HEK293 (cell line): ENCODE measurements at regions not wholly inside any gene's neighbourhood (a gene's known extent, or its start where the extent isn't known, plus 50 kb on each side); places are given as distances from the start of the nearest gene placed in this dataset.

Experiments used
- CTCF ChIA-PET: fragments of 350-600 bp; formaldehyde crosslinking; extraction: SDS; loops from one replicate; lab custom pipeline; 2021; ENCODE audit warnings: antibody characterized with exemption; lab: Yijun Ruan, JAX
- POLR2A ChIA-PET: fragments of 300-600 bp; formaldehyde crosslinking; extraction: SDS; loops from one replicate; lab custom pipeline; 2020; ENCODE audit warnings: antibody characterized with exemption, inconsistent platforms; lab: Yijun Ruan, JAX
- H3K27ac ChIP-seq: fragments of 200-500 bp; sonication (Bioruptor generic); 2 replicates; pipeline ENCODE4 v1.5.1; 2014; ENCODE audit warnings: low read depth, low read length, control low read depth, inconsistent platforms; ENCODE audit errors: extremely low read depth
- H3K36me3 ChIP-seq, 2 experiments: fragments of 200-500 bp in 1 of 2; sonication (Bioruptor generic) in 1 of 2; 1 replicate in 1 of 2; 2 replicates in 1 of 2; pipeline ENCODE4 v1.5.1; 2014 to 2017; ENCODE audit warnings: inconsistent platforms in 2 of 2, low read length in 2 of 2; ENCODE audit not compliant: control insufficient read depth in 2 of 2, insufficient read depth in 1 of 2
- H3K4me1 ChIP-seq: fragments of 200-500 bp; sonication (Bioruptor generic); 2 replicates; pipeline ENCODE4 v1.5.1; 2014; ENCODE audit warnings: mild to moderate bottlenecking, low read length, inconsistent platforms; ENCODE audit not compliant: control insufficient read depth, insufficient read depth
- H3K4me3 ChIP-seq: 2 replicates; pipeline ENCODE4 v1.5.1; 2011; ENCODE audit warnings: low read depth, mild to moderate bottlenecking, control low read depth, low read length, moderate library complexity
- H3K9me3 ChIP-seq: fragments of 200-500 bp; sonication (Bioruptor generic); 2 replicates; pipeline ENCODE4 v1.5.1; 2014; ENCODE audit warnings: low read depth, low read length, inconsistent platforms; ENCODE audit not compliant: control insufficient read depth, insufficient read depth
- ELK4 ChIP-seq: IDR thresholded peaks from 2 replicates; pipeline ENCODE4 v1.6.1; 2011; ENCODE audit warnings: mild to moderate bottlenecking, low read depth, low read length, borderline replicate concordance
- FEZF1 ChIP-seq: fragments of 450-650 bp; formaldehyde crosslinking; IDR thresholded peaks from 2 replicates; pipeline ENCODE4 v1.5.1; 2016; ENCODE audit warnings: missing biosample characterization, missing genetic modification characterization
- KLF1 ChIP-seq: fragments of 450-650 bp; formaldehyde crosslinking; IDR thresholded peaks from 2 replicates; pipeline ENCODE4 v1.5.1; 2016; ENCODE audit warnings: missing biosample characterization, missing genetic modification characterization
- KLF17 ChIP-seq: fragments of 450-650 bp; formaldehyde crosslinking; IDR thresholded peaks from 2 replicates; pipeline ENCODE4 v1.5.1; 2016; ENCODE audit warnings: missing biosample characterization, missing genetic modification characterization
- KLF7 ChIP-seq: fragments of 450-650 bp; formaldehyde crosslinking; IDR thresholded peaks from 2 replicates; pipeline ENCODE4 v1.5.1; 2016; ENCODE audit warnings: missing biosample characterization, missing genetic modification characterization, borderline replicate concordance
- KLF8 ChIP-seq: fragments of 450-650 bp; formaldehyde crosslinking; IDR thresholded peaks from 2 replicates; pipeline ENCODE4 v1.5.1; 2016; ENCODE audit warnings: missing biosample characterization, missing genetic modification characterization
- REPIN1 ChIP-seq: fragments of 450-650 bp; formaldehyde crosslinking; IDR thresholded peaks from 2 replicates; pipeline ENCODE4 v1.5.1; 2017; ENCODE audit warnings: missing biosample characterization, missing genetic modification characterization, low read depth
- ZBTB48 ChIP-seq: fragments of 450-650 bp; formaldehyde crosslinking; IDR thresholded peaks from 2 replicates; pipeline ENCODE4 v1.5.1; 2016; ENCODE audit warnings: missing biosample characterization, missing genetic modification characterization
- ZBTB6 ChIP-seq: fragments of 450-650 bp; formaldehyde crosslinking; IDR thresholded peaks from 2 replicates; pipeline ENCODE4 v1.5.1; 2017; ENCODE audit warnings: missing biosample characterization, missing genetic modification characterization
- ZFHX2 ChIP-seq: fragments of 450-650 bp; formaldehyde crosslinking; conservative IDR thresholded peaks from 2 replicates; pipeline ENCODE4 v1.5.1; 2016; ENCODE audit warnings: missing biosample characterization, missing genetic modification characterization
- ZFP3 ChIP-seq: fragments of 450-650 bp; formaldehyde crosslinking; IDR thresholded peaks from 2 replicates; pipeline ENCODE4 v1.5.1; 2016; ENCODE audit warnings: low read depth, missing biosample characterization, missing genetic modification characterization
- ZFP37 ChIP-seq: fragments of 450-650 bp; formaldehyde crosslinking; IDR thresholded peaks from 2 replicates; pipeline ENCODE4 v1.5.1; 2016; ENCODE audit warnings: missing biosample characterization, missing genetic modification characterization
- ZNF132 ChIP-seq: fragments of 450-650 bp; formaldehyde crosslinking; IDR thresholded peaks from 2 replicates; pipeline ENCODE4 v1.5.1; 2017; ENCODE audit warnings: missing biosample characterization, missing genetic modification characterization, borderline replicate concordance
- ZNF148 ChIP-seq: fragments of 450-650 bp; formaldehyde crosslinking; IDR thresholded peaks from 2 replicates; pipeline ENCODE4 v1.5.0; 2017; ENCODE audit warnings: missing biosample characterization, missing genetic modification characterization, borderline replicate concordance
- ZNF2 ChIP-seq: fragments of 450-650 bp; formaldehyde crosslinking; IDR thresholded peaks from 2 replicates; pipeline ENCODE4 v1.5.1; 2016; ENCODE audit warnings: missing biosample characterization, missing genetic modification characterization
- ZNF214 ChIP-seq: fragments of 450-650 bp; formaldehyde crosslinking; IDR thresholded peaks from 2 replicates; pipeline ENCODE4 v1.5.1; 2017; ENCODE audit warnings: missing biosample characterization, mild to moderate bottlenecking, missing genetic modification characterization, borderline replicate concordance
- ZNF416 ChIP-seq: fragments of 450-650 bp; formaldehyde crosslinking; IDR thresholded peaks from 2 replicates; pipeline ENCODE4 v1.5.1; 2016; ENCODE audit warnings: missing biosample characterization, missing genetic modification characterization
- ZNF558 ChIP-seq: fragments of 450-650 bp; formaldehyde crosslinking; IDR thresholded peaks from 2 replicates; pipeline ENCODE4 v1.5.1; 2016; ENCODE audit warnings: missing biosample characterization, missing genetic modification characterization
- ZNF692 ChIP-seq: fragments of 450-650 bp; formaldehyde crosslinking; IDR thresholded peaks from 2 replicates; pipeline ENCODE4 v1.5.1; 2016; ENCODE audit warnings: missing biosample characterization, missing genetic modification characterization
- ZNF768 ChIP-seq: fragments of 450-650 bp; formaldehyde crosslinking; IDR thresholded peaks from 2 replicates; pipeline ENCODE4 v1.5.1; 2018; ENCODE audit warnings: missing biosample characterization, mild to moderate bottlenecking, missing genetic modification characterization
- ZNF792 ChIP-seq: fragments of 450-650 bp; formaldehyde crosslinking; IDR thresholded peaks from 2 replicates; pipeline ENCODE4 v1.5.1; 2016; ENCODE audit warnings: missing biosample characterization, missing genetic modification characterization
- ZSCAN4 ChIP-seq: fragments of 450-650 bp; formaldehyde crosslinking; IDR thresholded peaks from 2 replicates; pipeline ENCODE4 v1.5.1; 2017; ENCODE audit warnings: missing biosample characterization, missing genetic modification characterization
- ZSCAN5A ChIP-seq: fragments of 450-650 bp; formaldehyde crosslinking; IDR thresholded peaks from 2 replicates; pipeline ENCODE4 v1.5.1; 2016; ENCODE audit warnings: missing biosample characterization, missing genetic modification characterization

GRCh38 chr9:1637401-1637800 lies 377.7 kb upstream of the SMARCA2 start:
- no peaks in the 10 kb centered on the region for H3K4me1 ChIP-seq
- TF ChIP-seq ZFHX2 (tag by site-specific recombination) (no peak), ZBTB48 (tag by site-specific recombination) (no peak), KLF7 (tag by site-specific recombination) (no peak), FEZF1 (tag by site-specific recombination) (no peak), ZNF792 (tag by site-specific recombination) (no peak), KLF17 (no peak), ZNF2 (tag by site-specific recombination) (no peak), ZNF214 (tag by site-specific recombination) (no peak), ZNF768 (tag by site-specific recombination) (no peak), ZNF416 (tag by site-specific recombination) (no peak), ELK4 (no peak)
- CTCF ChIA-PET, result interaction anchor here (1.0 to 1.4 kb wide), 2 partner anchors 33 to 200 kb away, joined by 3 to 5 read pairs; no protein-coding TSS in a partner anchor

GRCh38 chr9:1639166-1639565 lies 376.0 kb upstream of the SMARCA2 start:
- no peaks in the 10 kb centered on the region for H3K36me3 ChIP-seq
- H3K27ac ChIP-seq, result no peak overlapping the region
- H3K9me3 ChIP-seq, result no peaks in the 10 kb centered on the region
- no peaks in the 10 kb centered on the region for H3K4me1 ChIP-seq
- POLR2A ChIA-PET, result no interaction called here
- CTCF ChIA-PET, result interaction anchor here (0.7 kb wide), 1 partner anchor 595 kb away, joined by 3 read pairs; no protein-coding TSS in a partner anchor
- no peak overlapping the region for H3K4me3 ChIP-seq
- TF ChIP-seq ZNF148 (tag by site-specific recombination) (no peak), ZNF558 (tag by site-specific recombination) (no peak), ZFP3 (no peak), KLF1 (tag by site-specific recombination) (no peak), REPIN1 (tag by site-specific recombination) (no peak), ZNF132 (no peak)
- TF ChIP-seq, all 188 proteins: peak for 0

More at GRCh38 chr9:1637401-1637800, 377.7 kb upstream of the SMARCA2 start:
- H3K36me3 ChIP-seq, result no peaks in the 10 kb centered on the region
- no peak overlapping the region for H3K27ac ChIP-seq
- no peak overlapping the region for H3K4me3 ChIP-seq
- H3K9me3 ChIP-seq, result no peaks in the 10 kb centered on the region
- POLR2A ChIA-PET, result no interaction called here

- H3K4me1 ChIP-seq, result no peaks in the 10 kb centered on the region
- TF ChIP-seq KLF8 (tag by site-specific recombination) (no peak), REPIN1 (tag by site-specific recombination) (no peak), ZBTB6 (no peak), ZSCAN4 (tag by site-specific recombination) (no peak), ZFP37 (tag by site-specific recombination) (no peak), ZSCAN5A (tag by site-specific recombination) (no peak), ZNF692 (tag by site-specific recombination) (no peak)
- TF ChIP-seq, all 188 proteins: peak for 0
- Histone ChIP-seq H3K4me3 (no peak overlapping the region), H3K36me3 (no peaks in the 10 kb centered on the region), H3K9me3 (no peaks in the 10 kb centered on the region), H3K27ac (no peak overlapping the region)
- POLR2A ChIA-PET, result no interaction called here
- CTCF ChIA-PET, result no interaction called here
These were observed 367.4 kb upstream of the SMARCA2 start for GRCh38 chr9:1647776-1648175.
